K562 (cell line): ENCODE measurements at regions not wholly inside any gene's neighbourhood (a gene's known extent, or its start where the extent isn't known, plus 50 kb on each side); places are given as distances from the start of the nearest gene placed in this dataset.
A peak's percentile ranks its signal among the peaks of the same experiment; 100 is the strongest.

Source experiments
- ARID1B ChIP-seq: fragments of 450-650 bp; IDR thresholded peaks from 2 replicates; pipeline ENCODE4 v1.6.1; 2016; ENCODE audit warnings: antibody characterized with exemption, mild to moderate bottlenecking, inconsistent platforms
- EP300 ChIP-seq: IDR thresholded peaks from 2 replicates; pipeline ENCODE4 v1.6.1; 2012; ENCODE audit warnings: low read length, improper control_type of control experiment
- FOXM1 ChIP-seq, 2 experiments: fragments of 450-650 bp in 1 of 2; sonication (generic) in 1 of 2; formaldehyde crosslinking in 1 of 2; IDR thresholded peaks; 2 replicates each; pipeline versions ENCODE4 v1.6.1 to v1.9.0; 2017 to 2022; ENCODE audit warnings: low read depth in 2 of 2, mild to moderate bottlenecking in 2 of 2, missing genetic modification reagents in 1 of 2, moderate library complexity in 1 of 2
- GTF2A2 ChIP-seq: IDR thresholded peaks from 2 replicates; pipeline ENCODE4 v1.6.1; 2016; ENCODE audit warnings: mild to moderate bottlenecking, missing genetic modification characterization, missing compliant biosample characterization
- NFRKB ChIP-seq: fragments of 450-650 bp; IDR thresholded peaks from 2 replicates; pipeline ENCODE4 v1.6.1; 2016; ENCODE audit warnings: low read depth
- NR2F6 ChIP-seq: fragments of 450-650 bp; formaldehyde crosslinking; IDR thresholded peaks from 2 replicates; pipeline ENCODE4 v1.4.0; 2020; ENCODE audit warnings: mild to moderate bottlenecking
- PCBP2 ChIP-seq: fragments of 200-400 bp; formaldehyde crosslinking; IDR thresholded peaks from 2 replicates; pipeline ENCODE4 v1.6.1; 2018; ENCODE audit warnings: low read length, low read depth, mild to moderate bottlenecking, moderate library complexity; ENCODE audit not compliant: poor library complexity, severe bottlenecking
- PHF21A ChIP-seq: fragments of 450-650 bp; IDR thresholded peaks from 2 replicates; pipeline ENCODE4 v1.6.1; 2017; ENCODE audit warnings: low read depth, borderline replicate concordance
- PHF8 ChIP-seq: fragments of 200-600 bp; sonication (generic); IDR thresholded peaks from 2 replicates; pipeline ENCODE4 v1.6.1; 2012; ENCODE audit warnings: mixed run types, mild to moderate bottlenecking, inconsistent platforms, low read length, moderate library complexity, borderline replicate concordance
- POLR2H ChIP-seq: IDR thresholded peaks from 2 replicates; pipeline ENCODE4 v1.6.1; 2016; ENCODE audit warnings: missing genetic modification characterization, low read depth, mild to moderate bottlenecking, control low read depth, missing compliant biosample characterization, moderate library complexity
- POLR3A ChIP-seq: IDR thresholded peaks from 2 replicates; pipeline ENCODE4 v1.6.1; 2011; ENCODE audit warnings: borderline replicate concordance, mild to moderate bottlenecking, moderate library complexity; ENCODE audit not compliant: insufficient read length, insufficient read depth; ENCODE audit errors: extremely low read depth
- POLR3G ChIP-seq: IDR thresholded peaks from 2 replicates; pipeline ENCODE4 v1.6.1; 2011; ENCODE audit not compliant: insufficient read length, insufficient replicate concordance; ENCODE audit errors: extremely low read depth
- RCOR1 ChIP-seq, 2 experiments: IDR thresholded peaks; 2 replicates each; pipeline ENCODE4 v1.6.1; 2012; ENCODE audit warnings: low read depth in 2 of 2, low read length in 2 of 2, borderline replicate concordance in 1 of 2, improper control_type of control experiment in 1 of 2
- RFX7 ChIP-seq: fragments of 250-450 bp; sonication (Bioruptor Pico); IDR thresholded peaks from 2 replicates; pipeline ENCODE4 v1.5.1; 2021; ENCODE audit warnings: mild to moderate bottlenecking
- SETDB1 ChIP-seq: IDR thresholded peaks from one replicate; pipeline ENCODE4 v1.6.1; 2012; ENCODE audit warnings: low read length, control low read depth, inconsistent platforms
- SMARCA4 ChIP-seq: fragments of 450-650 bp; IDR thresholded peaks from 2 replicates; pipeline ENCODE4 v1.6.1; 2016
- TAF7 ChIP-seq: fragments of 450-650 bp; IDR thresholded peaks from 2 replicates; pipeline ENCODE4 v1.6.1; 2016; ENCODE audit warnings: missing genetic modification characterization, missing compliant biosample characterization
- TOE1 ChIP-seq, 2 experiments: fragments of 450-650 bp in 1 of 2; sonication (generic) in 1 of 2; formaldehyde crosslinking in 1 of 2; IDR thresholded peaks; 2 replicates each; pipeline versions ENCODE4 v1.7.1 to v1.8.0; 2016 to 2022; ENCODE audit warnings: borderline replicate concordance in 2 of 2, mild to moderate bottlenecking in 2 of 2, antibody characterized with exemption in 1 of 2, inconsistent platforms in 1 of 2, low read depth in 1 of 2, missing genetic modification reagents in 1 of 2, moderate library complexity in 1 of 2
- XRCC3 ChIP-seq: fragments of 450-650 bp; IDR thresholded peaks from 2 replicates; pipeline ENCODE4 v1.6.1; 2017; ENCODE audit warnings: mild to moderate bottlenecking, moderate library complexity
- ZNF57 ChIP-seq: fragments of 450-650 bp; formaldehyde crosslinking; IDR thresholded peaks from 2 replicates; pipeline ENCODE4 v1.4.0; 2020; ENCODE audit warnings: mild to moderate bottlenecking, moderate library complexity
- TF ChIP-seq, protein P1 (sequence below): fragments of 150-350 bp; IDR thresholded peaks from 2 replicates; pipeline ENCODE4 v1.6.1; 2014; ENCODE audit warnings: low read depth, mild to moderate bottlenecking, low read length, borderline replicate concordance
- TF ChIP-seq, protein P2 (sequence below): IDR thresholded peaks from 2 replicates; pipeline ENCODE4 v1.6.1; 2012; ENCODE audit warnings: low read depth, low read length, improper control_type of control experiment, borderline replicate concordance

DNA sequence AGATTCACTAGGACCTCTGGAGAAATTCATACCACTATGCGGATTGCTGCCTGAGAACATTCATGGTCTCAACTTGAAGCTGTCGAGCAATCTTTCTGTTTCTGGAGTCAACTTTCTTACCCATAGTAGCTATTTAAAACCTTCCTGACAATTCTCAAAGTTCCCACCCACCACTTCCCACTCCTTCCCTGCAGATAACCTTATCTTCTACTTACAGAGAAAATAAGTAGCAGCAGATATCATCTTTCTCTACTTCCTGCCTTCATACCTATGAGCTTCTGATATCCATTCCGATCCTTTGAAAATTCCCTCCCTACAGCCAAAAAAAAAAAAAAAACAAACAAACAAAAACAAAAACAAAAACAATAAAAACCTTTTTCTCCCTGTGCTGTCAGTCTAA, 81.2 kb upstream of the CYRIA start (continued):
- no peak for TF ChIP-seq XRCC3
- no peak for TF ChIP-seq SETDB1
- TF ChIP-seq TOE1 (IDR thresholded peaks at IDR 0.05; ENCODE audit: borderline replicate concordance) = no peak
- no peak for TF ChIP-seq TOE1 (CRISPR knock-in tag; IDR thresholded peaks at IDR 0.05; ENCODE audit: borderline replicate concordance, low read depth)
- no peak for TF ChIP-seq PCBP2
- TF ChIP-seq, protein P1, sequence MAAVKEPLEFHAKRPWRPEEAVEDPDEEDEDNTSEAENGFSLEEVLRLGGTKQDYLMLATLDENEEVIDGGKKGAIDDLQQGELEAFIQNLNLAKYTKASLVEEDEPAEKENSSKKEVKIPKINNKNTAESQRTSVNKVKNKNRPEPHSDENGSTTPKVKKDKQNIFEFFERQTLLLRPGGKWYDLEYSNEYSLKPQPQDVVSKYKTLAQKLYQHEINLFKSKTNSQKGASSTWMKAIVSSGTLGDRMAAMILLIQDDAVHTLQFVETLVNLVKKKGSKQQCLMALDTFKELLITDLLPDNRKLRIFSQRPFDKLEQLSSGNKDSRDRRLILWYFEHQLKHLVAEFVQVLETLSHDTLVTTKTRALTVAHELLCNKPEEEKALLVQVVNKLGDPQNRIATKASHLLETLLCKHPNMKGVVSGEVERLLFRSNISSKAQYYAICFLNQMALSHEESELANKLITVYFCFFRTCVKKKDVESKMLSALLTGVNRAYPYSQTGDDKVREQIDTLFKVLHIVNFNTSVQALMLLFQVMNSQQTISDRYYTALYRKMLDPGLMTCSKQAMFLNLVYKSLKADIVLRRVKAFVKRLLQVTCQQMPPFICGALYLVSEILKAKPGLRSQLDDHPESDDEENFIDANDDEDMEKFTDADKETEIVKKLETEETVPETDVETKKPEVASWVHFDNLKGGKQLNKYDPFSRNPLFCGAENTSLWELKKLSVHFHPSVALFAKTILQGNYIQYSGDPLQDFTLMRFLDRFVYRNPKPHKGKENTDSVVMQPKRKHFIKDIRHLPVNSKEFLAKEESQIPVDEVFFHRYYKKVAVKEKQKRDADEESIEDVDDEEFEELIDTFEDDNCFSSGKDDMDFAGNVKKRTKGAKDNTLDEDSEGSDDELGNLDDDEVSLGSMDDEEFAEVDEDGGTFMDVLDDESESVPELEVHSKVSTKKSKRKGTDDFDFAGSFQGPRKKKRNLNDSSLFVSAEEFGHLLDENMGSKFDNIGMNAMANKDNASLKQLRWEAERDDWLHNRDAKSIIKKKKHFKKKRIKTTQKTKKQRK = no peak
- TF ChIP-seq FOXM1 (IDR thresholded peaks at IDR 0.05; ENCODE audit: low read depth) = peak; percentile 68; the same call in 1 of the 2 replicates
- no peak for TF ChIP-seq FOXM1 (CRISPR knock-in tag; IDR thresholded peaks at IDR 0.05; ENCODE audit: low read depth)
- TF ChIP-seq POLR2H (tag) = no peak
- peak; percentile 91 for TF ChIP-seq ARID1B
- no peak for TF ChIP-seq RFX7 (CRISPR knock-in tag)
- TF ChIP-seq POLR3G = no peak
- no peak; the same call in 1 of the 2 replicates for TF ChIP-seq TAF7
- TF ChIP-seq POLR3A = no peak
- TF ChIP-seq PHF8 = no peak
- peak in 1 of 2 experiments; percentile 71; a peak in 1 of 4 replicates for TF ChIP-seq RCOR1 (IDR thresholded peaks at IDR 0.05; ENCODE audit: borderline replicate concordance in 1 of 2, low read depth in 2 of 2, low read length in 2 of 2)
- TF ChIP-seq SMARCA4 = peak; percentile 88
- TF ChIP-seq NR2F6 = no peak
- no peak for TF ChIP-seq ZNF57 (CRISPR knock-in tag)
- no peak for TF ChIP-seq PHF21A
- TF ChIP-seq, protein P2, sequence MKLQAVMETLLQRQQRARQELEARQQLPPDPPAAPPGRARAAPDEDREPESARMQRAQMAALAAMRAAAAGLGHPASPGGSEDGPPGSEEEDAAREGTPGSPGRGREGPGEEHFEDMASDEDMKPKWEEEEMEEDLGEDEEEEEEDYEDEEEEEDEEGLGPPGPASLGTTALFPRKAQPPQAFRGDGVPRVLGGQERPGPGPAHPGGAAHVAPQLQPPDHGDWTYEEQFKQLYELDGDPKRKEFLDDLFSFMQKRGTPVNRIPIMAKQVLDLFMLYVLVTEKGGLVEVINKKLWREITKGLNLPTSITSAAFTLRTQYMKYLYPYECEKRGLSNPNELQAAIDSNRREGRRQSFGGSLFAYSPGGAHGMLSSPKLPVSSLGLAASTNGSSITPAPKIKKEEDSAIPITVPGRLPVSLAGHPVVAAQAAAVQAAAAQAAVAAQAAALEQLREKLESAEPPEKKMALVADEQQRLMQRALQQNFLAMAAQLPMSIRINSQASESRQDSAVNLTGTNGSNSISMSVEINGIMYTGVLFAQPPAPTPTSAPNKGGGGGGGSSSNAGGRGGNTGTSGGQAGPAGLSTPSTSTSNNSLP = peak; percentile 55; the same call in 1 of the 2 replicates
- TF ChIP-seq NFRKB = no peak
- TF ChIP-seq EP300 = peak; percentile 86
- no peak for TF ChIP-seq GTF2A2 (tag)
